ENCODE measurements at regions not wholly inside any gene's neighbourhood (a gene's known extent, or its start where the extent isn't known, plus 50 kb on each side); places are given as distances from the start of the nearest gene placed in this dataset.

GRCh38 chr4:64216741-64217140 lies 192.5 kb downstream of the TECRL start:
- no peak overlapping the region for H3K27ac Mint-ChIP-seq
- H3K27me3 Mint-ChIP-seq = no peaks in the 10 kb centered on the region
- DNase-seq (ENCODE audit: low spot score, unreplicated experiment) = no peak
- H3K36me3 Mint-ChIP-seq (ENCODE audit: insufficient read depth) = no peaks in the 10 kb centered on the region
- H3K4me1 Mint-ChIP-seq (ENCODE audit: low read depth) = peaks cover 2% of the 10 kb centered on the region
- TF ChIP-seq CTCF (IDR thresholded peaks at IDR 0.05; ENCODE audit: unreplicated experiment) = no peak
- H3K9me3 Mint-ChIP-seq (ENCODE audit: low read depth) = no peaks in the 10 kb centered on the region
- no peak overlapping the region for H3K4me3 Mint-ChIP-seq (ENCODE audit: low read depth)

- no peak for DNase-seq (ENCODE audit: low spot score, unreplicated experiment)
- H3K9me3 Mint-ChIP-seq (ENCODE audit: low read depth) = peaks cover 6% of the 10 kb centered on the region
- no peak overlapping the region for H3K27ac Mint-ChIP-seq
- H3K36me3 Mint-ChIP-seq (ENCODE audit: insufficient read depth) = no peaks in the 10 kb centered on the region
- no peak for TF ChIP-seq CTCF (IDR thresholded peaks at IDR 0.05; ENCODE audit: unreplicated experiment)
- H3K4me1 Mint-ChIP-seq (ENCODE audit: low read depth) = peaks cover 1% of the 10 kb centered on the region
- H3K27me3 Mint-ChIP-seq = no peaks in the 10 kb centered on the region
- no peak overlapping the region for H3K4me3 Mint-ChIP-seq (ENCODE audit: low read depth)
Observed at GRCh38 chr4:64205376-64205775, 203.9 kb downstream of the TECRL start.

- TF ChIP-seq CTCF (IDR thresholded peaks at IDR 0.05; ENCODE audit: unreplicated experiment) = no peak
- Mint-ChIP-seq H3K27ac (no peak overlapping the region), H3K27me3 (no peaks in the 10 kb centered on the region), H3K9me3 (ENCODE audit: low read depth) (no peaks in the 10 kb centered on the region), H3K4me1 (ENCODE audit: low read depth) (peaks cover 1% of the 10 kb centered on the region), H3K4me3 (ENCODE audit: low read depth) (no peak overlapping the region), H3K36me3 (ENCODE audit: insufficient read depth) (no peaks in the 10 kb centered on the region)
- DNase-seq (ENCODE audit: low spot score, unreplicated experiment) = no peak
Observed at GRCh38 chr4:64200001-64200555, 209.2 kb downstream of the TECRL start.

GRCh38 chr4:64195582-64195981 lies 213.7 kb downstream of the TECRL start:
- no peak overlapping the region for H3K27ac Mint-ChIP-seq
- no peak overlapping the region for H3K4me3 Mint-ChIP-seq (ENCODE audit: low read depth)
- DNase-seq (ENCODE audit: low spot score, unreplicated experiment) = no peak
- no peaks in the 10 kb centered on the region for H3K36me3 Mint-ChIP-seq (ENCODE audit: insufficient read depth)
- H3K9me3 Mint-ChIP-seq (ENCODE audit: low read depth) = no peaks in the 10 kb centered on the region
- no peak for TF ChIP-seq CTCF (IDR thresholded peaks at IDR 0.05; ENCODE audit: unreplicated experiment)
- H3K4me1 Mint-ChIP-seq (ENCODE audit: low read depth) = no peaks in the 10 kb centered on the region
- H3K27me3 Mint-ChIP-seq = no peaks in the 10 kb centered on the region

GRCh38 chr4:64192731-64193412 lies 216.4 kb downstream of the TECRL start:
- peaks cover 7% of the 10 kb centered on the region for H3K9me3 Mint-ChIP-seq (ENCODE audit: low read depth)
- no peaks in the 10 kb centered on the region for H3K36me3 Mint-ChIP-seq (ENCODE audit: insufficient read depth)
- no peak for TF ChIP-seq CTCF (IDR thresholded peaks at IDR 0.05; ENCODE audit: unreplicated experiment)
- H3K27me3 Mint-ChIP-seq = no peaks in the 10 kb centered on the region
- no peak overlapping the region for H3K4me3 Mint-ChIP-seq (ENCODE audit: low read depth)
- no peaks in the 10 kb centered on the region for H3K4me1 Mint-ChIP-seq (ENCODE audit: low read depth)
- H3K27ac Mint-ChIP-seq = no peak overlapping the region
- no peak for DNase-seq (ENCODE audit: low spot score, unreplicated experiment)
